ENCODE measurements at regions not wholly inside any gene's neighbourhood (a gene's known extent, or its start where the extent isn't known, plus 50 kb on each side); places are given as distances from the start of the nearest gene placed in this dataset.
A peak's percentile ranks its signal among the peaks of the same experiment; 100 is the strongest.

- Histone ChIP-seq H3K27me3 (replicated peaks) (no peaks in the 10 kb centered on the region), H3K36me3 (replicated peaks) (no peaks in the 10 kb centered on the region), H3K27ac (peak overlapping the region; percentile 50), H3K4me3 (ENCODE audit: low read depth, low read length) (no peak overlapping the region)
- no peak for TF ChIP-seq CTCF (IDR thresholded peaks at IDR 0.05; ENCODE audit: low read depth, low read length, missing control alignments)
- DNase-seq: peak; percentile 37
- in situ Hi-C loops (cut with HindIII; ENCODE audit: low pct_ligation_motif_present, low sequenced_read_pairs): no loop called here
Measured at GRCh38 chr5:74953937-74954720, 87.9 kb upstream of the FAM169A start.

GRCh38 chr5:74953554-74953936 lies 87.4 kb upstream of the FAM169A start:
- no peak for DNase-seq
- H3K36me3 ChIP-seq (replicated peaks): no peaks in the 10 kb centered on the region
- H3K27me3 ChIP-seq (replicated peaks): no peaks in the 10 kb centered on the region
- TF ChIP-seq CTCF (IDR thresholded peaks at IDR 0.05; ENCODE audit: low read depth, low read length, missing control alignments): no peak
- H3K4me3 ChIP-seq (ENCODE audit: low read depth, low read length): no peak overlapping the region
- in situ Hi-C loops (cut with HindIII; ENCODE audit: low pct_ligation_motif_present, low sequenced_read_pairs): no loop called here
- peak overlapping the region; percentile 50 for H3K27ac ChIP-seq

- Histone ChIP-seq H3K27ac (no peak overlapping the region), H3K27me3 (replicated peaks) (no peaks in the 10 kb centered on the region), H3K36me3 (replicated peaks) (no peaks in the 10 kb centered on the region), H3K4me3 (ENCODE audit: low read depth, low read length) (no peak overlapping the region)
- no peak for TF ChIP-seq CTCF (IDR thresholded peaks at IDR 0.05; ENCODE audit: low read depth, low read length, missing control alignments)
- DNase-seq: no peak
- in situ Hi-C loops (cut with HindIII; ENCODE audit: low pct_ligation_motif_present, low sequenced_read_pairs): no loop called here
Measured at GRCh38 chr5:74952406-74952805, 86.2 kb upstream of the FAM169A start.

DNA sequence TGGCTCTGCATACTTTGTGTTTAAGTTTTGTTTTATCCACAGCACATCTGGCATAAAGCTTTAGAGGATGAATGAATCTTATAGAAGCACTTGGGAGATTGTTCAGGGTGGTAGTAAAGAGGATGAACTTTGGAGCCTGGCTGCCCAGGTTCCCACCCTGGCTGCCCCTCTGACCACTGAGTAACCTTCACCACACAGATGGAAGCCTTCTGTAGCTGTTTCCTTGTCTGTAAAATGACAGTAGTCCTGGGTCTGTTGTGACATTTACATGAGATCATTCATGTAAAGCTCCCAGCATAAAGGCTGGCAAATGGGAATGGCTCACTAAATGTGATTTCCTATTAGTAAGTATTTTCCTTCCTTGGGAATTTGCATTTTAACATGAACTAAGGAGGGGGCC lies 85.7 kb upstream of the FAM169A start:
- no peak for DNase-seq
- Histone ChIP-seq H3K36me3 (replicated peaks) (no peaks in the 10 kb centered on the region), H3K4me3 (ENCODE audit: low read depth, low read length) (no peak overlapping the region), H3K27me3 (replicated peaks) (no peaks in the 10 kb centered on the region), H3K27ac (no peak overlapping the region)
- in situ Hi-C loops (cut with HindIII; ENCODE audit: low pct_ligation_motif_present, low sequenced_read_pairs): no loop called here
- no peak for TF ChIP-seq CTCF (IDR thresholded peaks at IDR 0.05; ENCODE audit: low read depth, low read length, missing control alignments)

DNA sequence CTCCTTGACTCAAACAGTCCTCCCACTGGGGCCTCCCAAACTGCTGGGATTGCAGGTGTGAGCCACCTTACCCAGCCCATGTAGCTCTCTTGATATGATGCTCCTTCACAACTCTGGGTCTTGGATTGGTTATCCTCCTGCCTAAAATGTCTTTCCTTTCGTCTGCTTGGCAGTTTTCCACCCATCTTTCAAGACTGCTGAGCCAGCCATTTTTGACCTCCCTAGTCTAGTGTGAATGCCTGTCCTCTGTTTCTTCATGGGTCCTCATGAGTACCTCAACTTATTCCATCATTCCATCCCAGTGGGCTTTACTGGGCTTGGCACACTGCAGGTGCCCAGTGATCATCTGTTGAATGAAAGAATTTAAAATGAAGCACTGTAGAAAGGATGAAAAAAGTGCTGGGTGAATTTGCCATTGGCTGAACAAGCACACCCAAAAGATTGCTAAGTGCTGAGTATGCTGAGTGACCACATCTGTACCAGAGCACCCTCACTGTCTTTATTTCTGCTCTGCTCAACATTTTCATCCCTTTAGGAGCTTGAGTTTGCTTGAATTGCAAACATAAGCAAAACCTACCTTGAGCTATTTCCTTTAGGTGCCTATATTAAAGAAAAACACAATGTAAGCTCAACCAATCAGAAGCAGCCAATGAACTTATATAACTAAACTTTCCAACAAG lies 84.8 kb upstream of the FAM169A start:
- Histone ChIP-seq H3K27ac (no peak overlapping the region), H3K36me3 (replicated peaks) (no peaks in the 10 kb centered on the region), H3K4me3 (ENCODE audit: low read depth, low read length) (no peak overlapping the region), H3K27me3 (replicated peaks) (no peaks in the 10 kb centered on the region)
- peak; percentile 2 for DNase-seq
- in situ Hi-C loops (cut with HindIII; ENCODE audit: low pct_ligation_motif_present, low sequenced_read_pairs): no loop called here
- no peak for TF ChIP-seq CTCF (IDR thresholded peaks at IDR 0.05; ENCODE audit: low read depth, low read length, missing control alignments)
